Renal cortex interstitium (tissue), 11 donors: ENCODE measurements at regions not wholly inside any gene's neighbourhood (a gene's known extent, or its start where the extent isn't known, plus 50 kb on each side); places are given as distances from the start of the nearest gene placed in this dataset.
A peak's percentile ranks its signal among the peaks of the same experiment; 100 is the strongest.

Source experiments
- DNase-seq, 11 donors: peaks; one replicate each; pipeline ENCODE4 v3.0.0-alpha.2; 2013; ENCODE audit warnings: low read depth in 9 of 11, low spot score in 4 of 11; ENCODE audit errors: extremely low read depth in 1 of 11

DNA sequence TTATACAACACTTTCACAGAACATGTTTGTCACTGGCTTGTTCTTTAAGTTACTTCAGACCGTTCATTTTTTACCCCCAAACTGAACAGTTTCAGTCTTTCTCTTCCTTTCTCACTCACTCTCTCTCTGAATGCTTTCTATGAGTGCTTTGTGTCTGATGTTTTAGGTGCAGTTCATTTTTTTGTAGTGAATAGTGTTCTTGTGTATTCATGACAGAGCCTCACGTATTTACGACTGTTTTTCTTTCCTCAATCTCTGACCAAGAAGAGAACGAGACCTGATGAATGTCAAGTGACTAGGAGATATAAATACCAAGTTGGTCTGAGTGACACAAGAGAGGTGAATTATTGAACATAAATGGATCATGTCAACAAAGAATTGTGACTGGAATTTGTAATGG, 1525.0 kb upstream of the MIR17HG start:
- DNase-seq = no peak

- DNase-seq = no peak
These were observed 1519.9 kb upstream of the MIR17HG start for GRCh38 chr13:89827552-89827951.

- DNase-seq = no peak
These were observed 1519.0 kb upstream of the MIR17HG start for GRCh38 chr13:89828506-89828905.

DNA sequence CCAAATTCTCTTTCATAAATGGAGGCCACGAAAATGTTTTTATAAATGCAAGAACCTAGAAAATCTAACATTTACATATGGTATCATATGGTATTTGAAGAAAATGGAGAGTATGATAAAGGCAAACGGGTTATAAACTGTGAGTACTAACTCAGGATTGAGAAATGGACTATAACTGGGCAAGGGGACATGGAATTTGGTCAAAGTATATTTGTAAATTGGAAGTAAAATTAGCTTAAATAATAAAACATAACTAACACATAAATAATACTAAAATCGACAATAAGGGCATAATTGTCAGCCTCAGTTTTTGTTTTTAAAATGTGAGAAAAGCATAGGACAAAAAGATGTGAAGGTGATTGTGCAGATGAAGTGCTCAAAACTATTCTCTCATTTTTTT, 1516.3 kb upstream of the MIR17HG start:
- DNase-seq = no peak

- DNase-seq = peak in 1 of 11 donors; percentile 5
These were observed 1514.7 kb upstream of the MIR17HG start for GRCh38 chr13:89832827-89833226.

- DNase-seq = no peak
These were observed 1503.9 kb upstream of the MIR17HG start for GRCh38 chr13:89843621-89844020.

DNA sequence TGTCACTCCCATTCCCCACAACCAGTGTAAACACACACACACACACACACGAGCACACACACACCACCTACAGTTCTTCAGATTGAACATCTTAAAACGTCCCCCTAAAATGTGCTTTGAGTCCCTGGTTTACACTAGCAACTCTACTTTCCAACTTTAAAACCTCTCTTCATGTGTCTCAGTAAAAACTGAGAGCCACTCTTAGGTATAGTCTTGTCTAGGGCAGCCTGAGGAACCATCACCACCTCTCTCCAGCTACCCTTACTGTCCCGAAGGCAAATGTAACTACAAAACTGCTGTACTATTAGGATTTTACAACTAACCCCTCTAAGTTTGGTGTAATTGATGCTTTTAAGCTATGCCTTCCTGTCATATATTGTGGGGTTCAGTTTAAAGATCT, 1501.6 kb upstream of the MIR17HG start:
- DNase-seq = no peak

DNA sequence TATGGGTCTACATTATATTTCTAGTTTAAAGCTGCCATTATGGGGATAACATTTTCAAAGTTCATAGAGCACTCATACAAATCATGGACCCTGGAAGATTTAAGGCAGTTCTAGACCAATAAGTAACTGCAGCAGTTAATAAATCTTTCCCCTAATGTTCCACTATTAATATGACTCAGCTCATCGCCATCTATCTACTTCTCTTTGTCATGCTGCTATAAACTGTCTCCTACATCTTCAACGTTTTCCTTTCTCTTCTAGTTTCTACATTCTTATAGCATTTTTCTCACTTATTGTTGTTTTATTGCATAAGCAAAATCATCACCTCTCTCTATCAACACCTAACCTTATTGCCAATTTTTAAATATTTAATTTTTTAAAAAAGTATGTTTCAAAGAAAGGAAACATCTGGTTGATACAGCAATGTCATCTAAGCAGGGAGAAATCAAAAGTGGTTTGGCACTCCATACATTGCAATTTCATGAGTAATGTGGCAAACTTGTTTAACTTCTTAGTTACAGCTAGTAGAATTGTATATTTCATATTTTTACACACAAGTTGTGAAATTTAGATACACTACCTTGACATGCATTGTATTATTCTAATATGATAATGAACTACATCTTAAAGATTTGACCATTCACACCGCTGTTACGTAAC, 1500.4 kb upstream of the MIR17HG start:
- DNase-seq = no peak

GRCh38 chr13:89852570-89852969, 1494.9 kb upstream of the MIR17HG start:
- DNase-seq = no peak

- DNase-seq = no peak
These were observed 1491.0 kb upstream of the MIR17HG start for GRCh38 chr13:89856512-89856911.

DNA sequence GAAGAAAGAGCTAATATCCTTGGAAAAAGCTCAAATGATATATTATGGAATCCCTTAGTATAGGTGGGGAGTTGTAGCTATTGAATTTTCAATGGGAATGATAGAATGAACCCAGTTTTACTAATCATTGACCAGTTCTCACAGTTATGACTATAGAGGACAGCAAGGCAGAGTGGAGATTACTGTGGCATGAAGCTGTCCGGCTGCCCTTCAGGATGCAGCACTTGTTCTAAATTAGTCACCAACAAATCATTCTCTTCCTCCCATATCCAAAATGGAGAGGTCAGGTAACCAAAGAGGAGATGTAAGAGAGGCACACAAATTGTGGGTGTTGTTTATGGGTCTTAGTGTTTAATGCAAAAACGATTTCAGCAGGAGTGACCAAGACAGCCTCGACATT, 1490.0 kb upstream of the MIR17HG start:
- no peak for DNase-seq

DNA sequence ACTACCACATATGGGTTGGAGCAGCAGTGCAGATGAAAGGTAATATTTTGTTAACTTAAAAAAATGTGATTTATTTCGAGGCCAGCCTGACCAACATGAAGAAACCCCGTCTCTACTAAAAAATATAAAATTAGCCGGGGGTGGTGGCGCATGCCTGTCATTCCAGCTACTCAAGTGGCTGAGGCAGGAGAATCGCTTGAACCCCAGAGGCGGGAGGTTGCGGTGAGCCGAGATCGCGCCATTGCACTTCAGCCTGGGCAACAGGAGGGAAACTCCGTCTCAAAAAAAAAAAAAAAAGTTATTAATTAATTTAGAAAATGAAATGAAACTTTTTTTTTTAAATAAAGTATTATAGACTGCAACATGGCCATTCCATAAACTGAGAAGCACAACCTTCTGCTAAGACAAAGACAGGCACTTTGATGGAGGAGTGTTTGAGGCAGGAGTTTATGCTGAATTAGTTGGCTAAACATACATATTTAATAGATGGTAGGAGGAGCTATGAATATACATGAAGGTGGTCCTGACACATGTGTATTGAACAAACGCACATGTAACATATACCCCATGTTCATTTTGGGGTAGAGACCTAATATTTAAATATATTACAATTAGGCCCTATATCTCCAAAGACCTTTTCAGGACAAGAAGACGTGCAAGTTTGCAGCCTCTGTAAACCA, 1485.3 kb upstream of the MIR17HG start:
- DNase-seq = no peak

DNA sequence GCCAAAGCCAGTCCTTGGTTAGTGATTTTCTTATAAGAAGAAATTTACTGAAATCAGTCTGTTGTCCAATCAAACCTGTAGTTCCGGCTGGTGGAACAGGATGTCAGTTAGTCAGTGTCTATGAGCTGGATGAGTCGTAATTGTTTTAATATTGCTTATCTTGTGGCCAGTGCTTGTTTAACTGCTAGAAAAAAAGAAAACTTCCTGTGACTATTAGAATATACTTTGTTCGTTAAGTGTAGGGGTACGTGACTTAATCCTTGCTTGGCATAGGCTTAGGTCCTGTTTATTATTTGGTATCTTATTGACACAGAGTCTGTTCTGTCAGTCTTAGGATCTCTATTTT, 1484.8 kb upstream of the MIR17HG start:
- no peak for DNase-seq

DNA sequence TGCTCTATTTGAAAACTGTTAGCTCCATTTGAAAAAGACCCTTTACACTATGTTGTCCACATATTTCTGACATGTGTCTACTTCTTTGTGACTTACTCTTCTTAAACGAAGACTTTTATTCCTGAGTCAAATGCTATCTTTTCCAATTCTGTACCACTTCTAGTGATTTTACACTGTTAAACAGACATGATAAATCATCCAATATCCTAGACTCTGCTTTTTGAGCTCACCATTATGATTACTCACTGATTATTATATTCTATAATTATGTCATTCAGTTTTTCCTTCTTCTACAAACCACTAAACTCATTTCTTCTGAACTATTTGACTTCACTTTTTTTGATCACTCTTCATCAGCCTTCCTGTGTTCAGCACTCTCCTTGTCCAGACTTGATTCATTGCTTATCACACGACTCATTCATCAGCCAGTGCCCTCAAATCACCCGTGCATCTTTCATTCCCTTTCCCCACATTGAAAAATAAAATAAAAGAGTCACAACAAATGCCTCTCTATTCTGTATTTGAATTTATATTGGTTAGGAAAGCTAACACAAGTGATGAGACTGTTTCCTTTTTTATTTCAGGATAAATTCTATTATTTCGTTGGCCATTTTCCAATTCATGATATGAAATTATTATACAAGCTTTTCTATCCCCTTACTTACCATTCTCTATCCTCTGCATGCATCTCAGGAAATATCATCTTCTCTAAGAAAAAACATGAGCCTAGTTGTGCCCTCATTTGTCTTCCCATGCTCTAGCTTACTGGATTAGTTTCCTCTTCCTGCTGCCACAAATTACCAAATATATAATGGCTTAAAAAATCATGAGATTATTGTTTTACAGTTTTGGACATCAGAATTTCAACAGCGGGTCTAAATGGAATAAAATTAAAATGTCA, 1482.1 kb upstream of the MIR17HG start:
- no peak for DNase-seq

DNA sequence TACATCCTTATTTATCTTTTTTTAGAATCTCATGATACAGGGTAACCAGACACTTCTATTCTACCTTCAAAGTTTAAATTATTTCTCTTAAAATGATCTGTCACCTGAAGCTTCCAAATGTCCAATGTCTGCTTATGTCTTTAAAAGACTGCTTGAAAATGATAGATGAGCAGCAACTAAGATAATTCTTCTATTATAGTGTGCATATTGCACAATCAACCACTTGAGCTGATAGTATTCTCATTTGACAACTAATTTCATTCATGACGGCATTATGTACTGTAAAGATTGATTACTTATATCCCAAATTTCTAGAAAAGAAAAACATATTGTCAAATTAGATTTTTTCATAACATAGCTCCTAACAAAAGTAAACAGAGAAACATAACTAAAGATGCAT, 1478.2 kb upstream of the MIR17HG start:
- no peak for DNase-seq

DNA sequence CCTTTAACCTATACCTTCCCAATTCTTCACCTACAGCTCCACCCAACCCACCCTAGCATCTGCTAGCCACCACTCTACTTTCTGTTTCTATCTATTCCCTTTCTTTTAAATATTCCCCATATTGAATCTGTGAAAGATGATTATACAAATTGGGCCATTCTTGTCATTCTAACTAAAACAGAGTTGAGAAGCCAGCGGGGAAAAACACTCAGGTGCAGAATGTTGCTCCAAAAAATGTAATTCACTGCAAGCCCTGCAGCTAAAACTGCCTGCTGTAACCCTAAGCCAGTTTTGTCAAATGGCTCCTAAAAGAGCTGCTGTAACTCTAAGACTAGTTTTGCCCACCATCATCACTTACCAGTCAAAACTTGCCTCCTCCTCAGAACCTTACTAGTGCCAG, 1468.6 kb upstream of the MIR17HG start:
- no peak for DNase-seq

GRCh38 chr13:89880201-89880600, 1467.3 kb upstream of the MIR17HG start:
- no peak for DNase-seq

DNA sequence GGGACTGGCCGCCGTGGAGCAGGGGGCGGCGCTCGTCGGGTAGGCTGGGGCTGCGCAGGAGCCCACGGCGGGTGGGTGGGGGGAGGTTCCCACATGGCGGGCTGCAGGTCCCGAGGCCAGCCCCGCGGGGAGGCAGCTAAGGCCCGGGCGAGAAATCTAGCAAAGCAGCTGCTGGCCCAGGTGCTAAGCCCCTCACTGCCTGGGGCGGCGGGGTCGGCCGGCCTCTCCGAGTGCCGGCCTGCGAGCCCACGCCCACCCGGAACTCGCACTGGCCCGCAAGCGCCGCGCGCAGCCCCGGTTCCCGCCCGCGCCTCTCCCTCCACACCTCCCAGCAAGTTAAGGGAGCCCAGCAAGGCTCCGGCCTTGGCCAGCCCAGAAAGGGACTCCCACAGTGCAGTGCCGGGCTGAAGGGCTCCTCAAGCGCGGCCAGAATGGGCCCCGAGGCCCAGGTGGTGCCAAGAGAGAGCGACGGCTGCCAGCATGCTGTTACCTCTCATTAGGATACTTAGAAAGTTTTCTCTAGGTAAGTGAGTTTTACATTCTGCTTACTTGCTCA, 1463.5 kb upstream of the MIR17HG start:
- DNase-seq = no peak

GRCh38 chr13:89890806-89891205, 1456.7 kb upstream of the MIR17HG start:
- no peak for DNase-seq

- DNase-seq = no peak
These were observed 1456.1 kb upstream of the MIR17HG start for GRCh38 chr13:89891416-89891815.
